Prostate gland (tissue), 2 donors: ENCODE measurements at regions not wholly inside any gene's neighbourhood (a gene's known extent, or its start where the extent isn't known, plus 50 kb on each side); places are given as distances from the start of the nearest gene placed in this dataset.
A peak's percentile ranks its signal among the peaks of the same experiment; 100 is the strongest.

ENCODE experiments used
- DNase-seq: peaks from one replicate; pipeline ENCODE4 v3.0.0-alpha.2; 2019; ENCODE audit warnings: low spot score
- H3K27ac ChIP-seq, 2 donors: fragments of 200-600 bp; sonication (generic); 2 replicates each; pipeline ENCODE4 v1.5.1; 2017 to 2019
- H3K27me3 ChIP-seq: fragments of 200-600 bp; sonication (generic); replicated peaks from 2 replicates; pipeline ENCODE4 v1.5.1; 2019; ENCODE audit not compliant: insufficient read depth
- H3K36me3 ChIP-seq, 2 donors: fragments of 200-600 bp; sonication (generic); 1 replicate in 1 of 2; 2 replicates in 1 of 2; pipeline versions ENCODE4 v1.5.1 to v1.8.1; 2017 to 2019
- H3K4me1 ChIP-seq: fragments of 200-600 bp; sonication (generic); replicated peaks from 2 replicates; pipeline ENCODE4 v1.5.1; 2019
- H3K4me3 ChIP-seq, 2 donors: fragments of 200-600 bp; sonication (generic); 2 replicates each; pipeline ENCODE4 v1.5.1; 2017 to 2019
- H3K9me3 ChIP-seq: fragments of 200-600 bp; sonication (generic); 2 replicates; pipeline ENCODE4 v1.5.1; 2017
- POLR2AphosphoS5 ChIP-seq: sonication (generic); formaldehyde crosslinking; IDR thresholded peaks from one replicate; pipeline ENCODE4 v1.6.1; 2017; ENCODE audit warnings: antibody characterized with exemption
- WGBS: methylation state at CpG from one replicate; pipeline ENCODE4 v1.1.5; 2018; 5-methylcytosine and 5-hydroxymethylcytosine counted together
- intact Hi-C: fragments of 100-400 bp; cut with DNase I; formaldehyde crosslinking; loops from one replicate; pipeline ENCODE4 v1.14.2; 2022
- TF ChIP-seq, protein P1 (sequence below), 4 experiments: fragments of 200-600 bp in 2 of 4; fragments of 450-650 bp in 2 of 4; sonication (generic) in 2 of 4; IDR thresholded peaks; 1 replicate in 3 of 4; 2 replicates in 1 of 4; pipeline ENCODE4 v1.5.1; 2016 to 2019; ENCODE audit warnings: antibody characterized with exemption in 4 of 4, mild to moderate bottlenecking in 2 of 4, moderate library complexity in 2 of 4

DNA sequence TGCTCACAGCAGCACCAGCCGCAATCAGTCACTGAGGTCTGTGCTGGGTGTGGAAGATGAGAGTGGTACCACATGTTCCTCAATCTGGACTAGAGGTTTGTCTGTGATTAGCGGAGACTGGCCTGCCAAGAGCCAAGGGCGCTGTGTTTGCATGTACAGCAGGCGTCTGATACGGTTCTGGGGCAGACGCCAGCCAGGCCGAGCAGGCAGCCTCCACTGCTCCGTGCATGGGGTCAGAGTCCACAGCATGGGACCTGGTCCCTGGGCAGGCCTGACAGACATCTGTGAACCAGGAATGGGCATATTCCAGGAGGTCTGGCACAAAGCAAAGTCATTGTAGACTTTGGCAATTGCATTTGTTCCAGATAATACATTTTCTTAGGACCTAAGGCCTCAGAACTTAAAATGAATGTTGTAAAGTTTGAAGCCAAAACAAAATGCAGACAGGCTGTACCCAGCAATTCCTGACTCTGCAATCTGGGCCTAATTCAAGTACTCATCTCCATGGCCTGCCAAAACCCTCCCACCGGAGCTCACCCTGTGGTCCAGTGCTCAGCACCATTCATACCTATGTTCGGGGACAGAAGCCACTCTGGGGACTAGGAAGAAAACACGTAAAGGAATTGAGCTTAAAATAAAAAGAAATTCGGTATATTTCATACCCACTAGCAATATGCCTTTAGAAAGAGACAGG is 50.0 kb upstream of the FAM20C start:
- WGBS, result 21% methylated on average over 12 of the region's 12 CpGs

More for the DNA sequence above, 50.0 kb upstream of the FAM20C start:
- peak; percentile 57 for TF ChIP-seq POLR2AphosphoS5
- TF ChIP-seq, protein P1, sequence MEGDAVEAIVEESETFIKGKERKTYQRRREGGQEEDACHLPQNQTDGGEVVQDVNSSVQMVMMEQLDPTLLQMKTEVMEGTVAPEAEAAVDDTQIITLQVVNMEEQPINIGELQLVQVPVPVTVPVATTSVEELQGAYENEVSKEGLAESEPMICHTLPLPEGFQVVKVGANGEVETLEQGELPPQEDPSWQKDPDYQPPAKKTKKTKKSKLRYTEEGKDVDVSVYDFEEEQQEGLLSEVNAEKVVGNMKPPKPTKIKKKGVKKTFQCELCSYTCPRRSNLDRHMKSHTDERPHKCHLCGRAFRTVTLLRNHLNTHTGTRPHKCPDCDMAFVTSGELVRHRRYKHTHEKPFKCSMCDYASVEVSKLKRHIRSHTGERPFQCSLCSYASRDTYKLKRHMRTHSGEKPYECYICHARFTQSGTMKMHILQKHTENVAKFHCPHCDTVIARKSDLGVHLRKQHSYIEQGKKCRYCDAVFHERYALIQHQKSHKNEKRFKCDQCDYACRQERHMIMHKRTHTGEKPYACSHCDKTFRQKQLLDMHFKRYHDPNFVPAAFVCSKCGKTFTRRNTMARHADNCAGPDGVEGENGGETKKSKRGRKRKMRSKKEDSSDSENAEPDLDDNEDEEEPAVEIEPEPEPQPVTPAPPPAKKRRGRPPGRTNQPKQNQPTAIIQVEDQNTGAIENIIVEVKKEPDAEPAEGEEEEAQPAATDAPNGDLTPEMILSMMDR (IDR thresholded peaks at IDR 0.05), result no peak
- Histone ChIP-seq H3K4me1 (peaks cover 14% of the 10 kb centered on the region), H3K27me3 (no peaks in the 10 kb centered on the region), H3K36me3 (no peaks in the 10 kb centered on the region), H3K27ac (peak overlapping the region; percentile 58 to 59), H3K4me3 (no peak overlapping the region), H3K9me3 (no peaks in the 10 kb centered on the region)
- DNase-seq, result peak; percentile 55
- intact Hi-C loops, result no loop called here
